NT2/D1 (cell line): ENCODE measurements at regions not wholly inside any gene's neighbourhood (a gene's known extent, or its start where the extent isn't known, plus 50 kb on each side); places are given as distances from the start of the nearest gene placed in this dataset.

Experiments
- SUZ12 ChIP-seq: IDR thresholded peaks from 2 replicates; pipeline ENCODE4 v1.6.1; 2011; ENCODE audit not compliant: insufficient read length, insufficient read depth; ENCODE audit errors: extremely low read depth
- YY1 ChIP-seq: IDR thresholded peaks from 2 replicates; pipeline ENCODE4 v1.6.1; 2011; ENCODE audit not compliant: insufficient read length, insufficient read depth
- ZNF274 ChIP-seq: IDR thresholded peaks from 2 replicates; pipeline ENCODE4 v1.6.1; 2011; ENCODE audit warnings: mild to moderate bottlenecking, low read depth, low read length

GRCh38 chr16:9203956-9204355, 112.5 kb downstream of the HAPSTR1 start:
- no peak for TF ChIP-seq ZNF274
- TF ChIP-seq SUZ12 = no peak
- no peak for TF ChIP-seq YY1
